ENCODE measurements at regions not wholly inside any gene's neighbourhood (a gene's known extent, or its start where the extent isn't known, plus 50 kb on each side); places are given as distances from the start of the nearest gene placed in this dataset.

GRCh38 chr6:9503111-9503761 lies 911.6 kb downstream of the TFAP2A start:
- Histone ChIP-seq H3K36me3 (ENCODE audit: control insufficient read depth, insufficient read depth, low read length) (no peaks in the 10 kb centered on the region), H3K4me3 (ENCODE audit: low read depth in 2 of 2, low read length in 2 of 2) (no peak overlapping the region), H3K27ac (ENCODE audit: low read length) (peak overlapping the region; percentile 73), H3K27me3 (ENCODE audit: control insufficient read depth, insufficient read depth, low read length) (no peaks in the 10 kb centered on the region), H3K4me1 (ENCODE audit: control insufficient read depth, insufficient read depth, low read length) (peaks cover 6% of the 10 kb centered on the region; the same call in 1 of the 2 replicates), H3K9me3 (ENCODE audit: control insufficient read depth, insufficient read depth, low read depth, low read length) (peaks cover 21% of the 10 kb centered on the region)
- ATAC-seq (peak; percentile 96), DNase-seq (ENCODE audit: low read depth, low spot score) (peak; percentile 66)
- no TSS peak for BruUV-seq (replicated peaks)
- CTCF ChIA-PET, result interaction anchor here (0.6 kb wide), 1 partner anchor 628 kb away, joined by 4 read pairs; no protein-coding TSS in a partner anchor
- intact Hi-C loops (cut with micrococcal nuclease; ENCODE audit: unreplicated experiment), result no loop called here
- in situ Hi-C loops (cut with HindIII; ENCODE audit: low pct_unique_long_range_greater_than_20kb, low sequenced_read_pairs), result no loop called here
- TF ChIP-seq CTCF (IDR thresholded peaks at IDR 0.05), result no peak
- no peak for TF ChIP-seq POLR2AphosphoS5 (IDR thresholded peaks at IDR 0.05; ENCODE audit: low read depth, low read length)
- TF ChIP-seq SIN3A (IDR thresholded peaks at IDR 0.05; ENCODE audit: borderline replicate concordance, insufficient read depth, low read depth, low read length), result no peak
- TF ChIP-seq REST (IDR thresholded peaks at IDR 0.05; ENCODE audit: insufficient read depth in 1 of 2, low read depth in 2 of 2, low read length in 1 of 2), result no peak
- no peak for TF ChIP-seq TCF7L2 (IDR thresholded peaks at IDR 0.05; ENCODE audit: low read depth, low read length)
- POLR2A ChIA-PET, result no interaction called here

- CTCF ChIA-PET, result no interaction called here
- DNase-seq (ENCODE audit: low read depth, low spot score), result no peak
- ATAC-seq, result no peak
- BruUV-seq (replicated peaks), result no TSS peak
- peaks cover 9% of the 10 kb centered on the region; the same call in 1 of the 2 replicates for H3K9me3 ChIP-seq (ENCODE audit: control insufficient read depth, insufficient read depth, low read depth, low read length)
- H3K36me3 ChIP-seq (ENCODE audit: control insufficient read depth, insufficient read depth, low read length), result no peaks in the 10 kb centered on the region
- peaks cover 6% of the 10 kb centered on the region; the same call in 1 of the 2 replicates for H3K4me1 ChIP-seq (ENCODE audit: control insufficient read depth, insufficient read depth, low read length)
- intact Hi-C loops (cut with micrococcal nuclease; ENCODE audit: unreplicated experiment), result no loop called here
- POLR2A ChIA-PET, result no interaction called here
- TF ChIP-seq REST (IDR thresholded peaks at IDR 0.05; ENCODE audit: insufficient read depth in 1 of 2, low read depth in 2 of 2, low read length in 1 of 2) (no peak), SIN3A (IDR thresholded peaks at IDR 0.05; ENCODE audit: borderline replicate concordance, insufficient read depth, low read depth, low read length) (no peak), TCF7L2 (IDR thresholded peaks at IDR 0.05; ENCODE audit: low read depth, low read length) (no peak), CTCF (IDR thresholded peaks at IDR 0.05) (no peak), POLR2AphosphoS5 (IDR thresholded peaks at IDR 0.05; ENCODE audit: low read depth, low read length) (no peak)
- in situ Hi-C loops (cut with HindIII; ENCODE audit: low pct_unique_long_range_greater_than_20kb, low sequenced_read_pairs), result no loop called here
- H3K4me3 ChIP-seq (ENCODE audit: low read depth in 2 of 2, low read length in 2 of 2), result no peak overlapping the region
- H3K27me3 ChIP-seq (ENCODE audit: control insufficient read depth, insufficient read depth, low read length), result no peaks in the 10 kb centered on the region
- H3K27ac ChIP-seq (ENCODE audit: low read length), result peak overlapping the region; percentile 39; the same call in 1 of the 2 replicates
Observed at GRCh38 chr6:9499709-9500108, 915.2 kb downstream of the TFAP2A start.

Data from Panc1 (cell line).